GM18520 (cell line): ENCODE measurements at regions not wholly inside any gene's neighbourhood (a gene's known extent, or its start where the extent isn't known, plus 50 kb on each side); places are given as distances from the start of the nearest gene placed in this dataset.

ENCODE experiments used
- ATAC-seq: cut with Tn5 transposase; IDR thresholded peaks from one replicate; pipeline ENCODE4 v1.9.1; 2021; ENCODE audit not compliant: unreplicated experiment

DNA sequence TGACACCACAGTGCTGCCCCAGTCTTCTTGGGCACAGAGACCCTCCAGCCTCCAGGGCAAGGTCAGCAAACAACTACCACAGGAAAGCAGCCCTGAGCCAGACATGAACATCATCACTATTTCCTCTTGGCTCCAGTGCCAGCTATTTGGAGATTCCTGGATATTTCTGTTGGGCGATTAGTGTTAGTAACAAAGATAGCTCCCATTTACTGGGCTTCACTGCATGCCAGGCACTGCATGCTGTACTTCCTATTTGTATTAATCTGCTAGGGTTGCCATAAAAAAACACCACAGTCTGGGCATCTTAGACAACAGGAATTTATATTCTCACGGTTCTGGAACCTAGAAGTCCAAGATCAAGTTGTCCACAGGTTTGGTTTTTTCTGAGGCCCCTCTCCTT lies 255.1 kb upstream of the STT3B start:
- no peak for ATAC-seq

DNA sequence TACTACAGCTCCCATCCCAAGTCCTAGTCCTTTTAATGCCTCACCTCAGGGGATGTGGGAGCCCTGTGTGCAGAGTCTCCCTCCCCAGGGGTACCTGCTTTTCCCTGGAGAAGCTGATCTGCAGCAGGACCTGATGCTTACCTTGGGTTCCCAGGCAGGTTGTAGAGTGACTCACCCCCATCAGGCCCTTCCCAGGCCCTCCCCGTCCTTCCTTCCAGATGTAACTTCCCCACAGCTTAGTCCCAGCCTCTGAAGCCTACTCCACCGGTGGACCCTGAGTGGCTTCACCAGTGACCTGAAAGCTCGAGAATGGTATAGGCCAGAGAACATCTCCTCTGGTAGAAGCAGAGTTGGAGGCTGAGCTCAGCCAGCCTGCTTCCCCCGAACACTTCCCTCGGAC lies 254.2 kb upstream of the STT3B start:
- no peak for ATAC-seq

DNA sequence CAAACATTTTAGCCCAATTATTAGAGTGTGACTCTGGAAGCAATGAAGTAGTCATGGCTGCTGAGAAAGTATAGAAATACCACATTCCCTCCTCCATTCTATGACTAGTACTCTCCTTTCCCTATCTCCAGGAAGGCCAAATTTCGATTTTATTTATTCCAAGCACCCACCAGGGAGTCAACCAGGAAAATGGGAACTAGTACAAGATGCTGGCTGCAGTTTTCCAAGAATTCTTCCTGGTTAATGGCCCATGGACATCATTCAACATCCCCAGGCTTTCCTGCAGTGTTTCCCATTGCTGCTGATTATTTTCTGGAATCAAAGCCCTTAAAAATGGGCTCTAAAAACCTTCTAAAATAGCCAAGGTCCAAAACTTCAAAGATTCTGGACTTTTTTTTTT lies 247.9 kb upstream of the STT3B start:
- ATAC-seq: no peak

DNA sequence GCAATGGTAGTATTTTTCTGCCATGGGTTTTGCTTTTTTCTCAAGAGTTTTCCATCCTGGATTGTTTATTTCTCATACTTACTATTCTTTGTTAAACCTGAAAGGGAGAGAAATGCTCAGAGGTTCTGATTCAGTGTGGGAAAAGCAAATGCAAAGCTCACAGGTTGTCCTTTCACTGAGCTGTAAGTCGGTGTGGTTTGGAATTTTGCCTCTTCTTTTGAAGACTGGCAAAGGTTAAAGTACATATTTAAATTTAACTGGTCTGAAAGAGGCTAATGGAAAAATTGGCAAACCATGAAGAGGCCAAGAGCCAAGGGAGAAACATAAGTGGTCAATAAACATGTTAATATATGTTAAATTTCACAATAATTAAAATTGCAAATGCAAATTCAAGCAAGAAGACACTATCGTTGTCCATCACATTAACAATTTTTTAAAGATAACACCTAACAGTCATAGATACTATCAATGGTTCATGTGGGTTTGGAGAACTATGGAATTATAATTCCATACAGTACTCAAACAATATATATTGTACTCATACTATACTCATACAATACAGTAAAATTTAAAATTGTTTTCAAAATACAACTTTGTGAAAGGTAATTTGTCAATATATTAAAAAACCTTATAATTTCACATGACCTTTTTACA lies 246.8 kb upstream of the STT3B start:
- ATAC-seq: no peak

DNA sequence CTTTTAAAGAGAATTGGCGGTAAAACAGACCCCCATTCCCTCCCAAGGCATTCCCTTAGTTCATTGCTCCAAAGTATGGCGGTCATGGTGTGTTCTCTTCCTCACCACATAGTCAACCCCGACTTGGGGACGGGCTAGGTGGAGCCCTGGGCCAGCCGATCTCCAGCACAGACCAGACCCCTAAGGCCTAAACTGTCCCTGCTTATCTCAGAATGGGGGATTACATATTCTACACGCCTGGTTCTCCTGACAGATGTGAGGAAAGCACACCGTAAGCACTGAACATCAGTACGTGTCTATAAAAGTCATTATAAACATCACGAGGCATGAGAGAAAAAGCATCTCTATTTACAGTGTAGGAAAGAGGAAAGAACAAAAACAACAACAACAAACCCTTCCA lies 244.5 kb upstream of the STT3B start:
- ATAC-seq: no peak

DNA sequence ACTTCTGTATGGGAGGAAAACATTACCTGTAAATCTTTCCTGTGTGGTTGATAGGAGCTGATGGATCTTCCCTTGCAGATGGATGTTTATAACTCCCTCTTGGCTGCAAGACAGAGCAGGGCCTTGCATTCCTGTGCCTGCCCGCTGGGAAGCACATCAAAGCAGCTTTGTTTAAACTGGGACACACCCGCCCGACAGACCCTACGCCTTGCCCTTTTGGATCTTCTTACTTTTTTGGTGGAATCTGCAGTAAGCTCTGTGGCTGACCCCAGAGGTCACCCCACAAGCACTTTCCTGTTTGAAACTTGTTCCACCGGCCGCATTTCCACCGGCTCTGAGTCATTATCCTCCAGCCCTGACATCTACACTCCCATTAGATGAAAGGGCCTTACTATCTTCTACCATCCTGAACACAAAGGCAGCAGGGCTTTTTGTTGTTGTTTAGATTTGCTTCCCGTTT lies 244.1 kb upstream of the STT3B start:
- ATAC-seq: no peak

DNA sequence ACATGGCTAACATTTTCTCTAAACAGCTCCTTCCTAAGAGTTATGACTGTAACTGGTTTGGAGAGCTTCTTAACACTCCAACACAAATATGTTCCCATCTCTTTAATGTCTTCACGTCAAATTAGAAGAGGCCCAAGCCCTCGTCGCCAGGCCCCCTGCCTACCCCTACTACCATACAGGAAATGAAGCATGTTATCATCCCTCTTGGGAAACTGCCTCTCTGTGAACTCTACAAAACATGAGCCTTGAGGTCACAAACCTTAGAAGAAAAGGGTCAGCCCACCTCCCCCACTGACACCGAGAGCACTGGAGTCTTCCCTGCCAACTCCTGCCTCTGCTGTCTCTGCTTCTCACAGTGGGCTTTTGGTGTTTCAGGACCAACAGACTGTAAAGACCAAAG lies 243.1 kb upstream of the STT3B start:
- no peak for ATAC-seq

DNA sequence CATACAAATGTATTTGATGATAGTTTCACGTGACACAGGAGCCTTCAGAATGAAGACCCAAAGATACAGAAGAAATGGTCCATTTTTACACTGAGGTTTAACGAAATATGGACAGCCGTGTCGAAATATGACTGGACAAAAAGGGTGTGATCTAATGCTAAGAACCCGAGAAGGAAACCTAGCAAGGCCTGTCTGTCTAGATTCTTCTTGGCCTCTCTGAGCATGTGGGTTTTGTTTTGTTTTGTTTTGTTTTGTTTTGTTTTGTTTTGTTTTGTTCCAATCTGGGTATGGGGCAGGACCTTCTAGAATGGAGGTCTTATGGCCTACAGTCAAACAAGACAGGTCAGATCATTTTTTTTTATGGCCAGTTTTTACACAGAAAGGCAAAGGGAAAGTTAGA lies 242.7 kb upstream of the STT3B start:
- no peak for ATAC-seq

DNA sequence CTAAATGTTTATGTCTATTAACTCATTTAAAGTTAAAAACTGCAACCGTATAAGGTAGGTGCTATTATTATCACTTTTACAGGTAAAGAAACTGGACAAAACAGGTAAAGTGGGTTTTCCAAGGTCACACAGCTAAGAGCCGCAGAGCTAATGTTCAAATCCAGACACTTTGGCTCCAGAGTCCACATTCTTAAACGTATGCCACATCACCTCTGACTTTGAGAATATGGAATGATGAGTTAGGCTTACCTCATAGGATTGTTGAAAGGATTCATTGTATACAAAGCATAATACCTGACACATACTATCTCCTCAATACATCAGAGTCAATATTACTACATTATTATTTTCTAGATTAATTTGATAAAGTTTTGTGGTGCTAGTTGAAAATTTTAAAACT lies 240.9 kb upstream of the STT3B start:
- ATAC-seq: no peak

DNA sequence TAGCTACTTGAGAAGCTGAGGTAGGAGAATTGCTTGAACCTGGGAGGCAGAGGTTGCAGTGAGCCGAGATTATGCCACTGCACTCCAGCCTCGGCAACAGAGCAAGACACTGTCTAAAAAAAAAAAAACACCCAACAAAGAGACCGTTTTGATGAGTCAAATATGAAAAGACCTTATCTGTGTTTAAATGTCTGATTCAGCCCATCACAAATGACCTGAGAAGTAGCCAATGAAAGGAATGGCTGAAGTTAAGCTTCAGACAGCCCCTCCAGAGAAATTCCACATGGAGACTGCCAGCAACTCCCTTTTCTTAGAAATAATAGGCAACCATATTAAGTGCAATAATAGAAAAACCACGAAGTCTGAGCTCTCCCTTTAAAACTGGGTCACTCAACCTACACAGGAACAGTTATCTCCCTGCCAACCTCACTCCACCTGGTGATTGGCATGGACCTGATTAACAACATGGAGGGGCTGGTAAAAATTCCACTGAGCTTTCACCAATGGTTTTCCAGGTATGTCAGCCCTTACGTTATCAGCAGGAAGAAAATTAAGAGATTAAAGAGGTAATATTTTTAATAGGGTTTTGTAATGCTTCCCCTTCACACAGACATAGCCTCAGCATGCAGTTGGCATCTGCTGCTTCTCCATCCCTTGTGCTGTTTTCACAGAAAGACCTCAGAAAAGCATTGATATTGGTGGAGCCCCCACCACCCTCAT lies 238.1 kb upstream of the STT3B start:
- no peak for ATAC-seq

DNA sequence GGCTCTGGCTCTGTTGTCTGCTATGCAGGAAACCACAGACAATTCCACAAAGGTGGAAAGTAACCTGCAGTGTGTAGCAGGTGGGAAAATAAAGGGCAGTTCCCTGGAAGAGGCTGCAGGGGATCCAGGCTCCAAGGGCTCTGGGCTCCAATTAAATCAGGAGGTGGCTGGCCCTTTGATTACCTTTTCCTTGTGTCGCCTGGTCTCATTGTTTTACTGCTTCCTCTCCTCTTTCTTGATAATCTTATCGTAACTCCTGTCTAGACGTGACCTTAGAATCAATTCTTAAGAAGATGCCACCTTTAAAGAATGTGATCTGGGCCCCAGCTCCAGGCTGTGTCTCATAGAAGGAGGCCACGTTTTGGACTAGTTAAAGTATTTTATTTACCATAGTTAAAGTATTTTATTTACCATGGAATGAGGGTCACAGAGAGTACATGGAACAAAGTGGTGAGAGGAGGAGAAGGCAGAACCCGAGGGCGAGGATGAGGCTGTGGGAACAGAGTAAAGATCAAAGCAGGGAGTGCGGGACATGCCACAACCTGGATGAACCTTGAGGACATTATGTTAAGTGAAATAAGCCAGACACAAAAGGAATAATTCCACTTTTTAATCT lies 237.5 kb upstream of the STT3B start:
- ATAC-seq: no peak

DNA sequence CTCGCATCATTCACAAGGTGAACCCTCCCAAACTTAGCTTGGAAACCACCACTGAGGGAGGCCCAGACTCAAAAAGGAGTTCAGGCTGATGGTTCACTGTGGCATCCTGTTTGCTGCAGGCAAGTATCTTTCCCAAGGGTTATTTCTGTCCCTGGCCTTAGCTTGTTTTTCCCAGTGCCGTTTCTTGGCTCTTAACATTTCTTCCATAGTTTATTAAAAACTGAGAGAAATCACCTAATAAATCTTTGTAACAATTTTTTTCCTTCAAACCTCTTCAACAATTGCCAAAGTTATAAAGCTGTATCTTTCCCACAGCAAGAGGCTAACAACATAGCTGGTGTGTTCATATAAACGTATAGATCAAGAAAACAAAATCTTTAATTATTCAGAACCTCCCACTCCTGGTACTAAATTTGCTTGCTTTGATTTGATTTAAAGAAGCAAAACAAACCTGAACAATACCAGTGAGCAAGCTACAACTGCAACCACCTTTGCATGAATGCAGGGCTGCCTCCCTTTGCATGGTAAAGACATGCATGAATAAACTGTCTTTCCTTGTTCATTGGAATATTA lies 234.9 kb upstream of the STT3B start:
- ATAC-seq: no peak

DNA sequence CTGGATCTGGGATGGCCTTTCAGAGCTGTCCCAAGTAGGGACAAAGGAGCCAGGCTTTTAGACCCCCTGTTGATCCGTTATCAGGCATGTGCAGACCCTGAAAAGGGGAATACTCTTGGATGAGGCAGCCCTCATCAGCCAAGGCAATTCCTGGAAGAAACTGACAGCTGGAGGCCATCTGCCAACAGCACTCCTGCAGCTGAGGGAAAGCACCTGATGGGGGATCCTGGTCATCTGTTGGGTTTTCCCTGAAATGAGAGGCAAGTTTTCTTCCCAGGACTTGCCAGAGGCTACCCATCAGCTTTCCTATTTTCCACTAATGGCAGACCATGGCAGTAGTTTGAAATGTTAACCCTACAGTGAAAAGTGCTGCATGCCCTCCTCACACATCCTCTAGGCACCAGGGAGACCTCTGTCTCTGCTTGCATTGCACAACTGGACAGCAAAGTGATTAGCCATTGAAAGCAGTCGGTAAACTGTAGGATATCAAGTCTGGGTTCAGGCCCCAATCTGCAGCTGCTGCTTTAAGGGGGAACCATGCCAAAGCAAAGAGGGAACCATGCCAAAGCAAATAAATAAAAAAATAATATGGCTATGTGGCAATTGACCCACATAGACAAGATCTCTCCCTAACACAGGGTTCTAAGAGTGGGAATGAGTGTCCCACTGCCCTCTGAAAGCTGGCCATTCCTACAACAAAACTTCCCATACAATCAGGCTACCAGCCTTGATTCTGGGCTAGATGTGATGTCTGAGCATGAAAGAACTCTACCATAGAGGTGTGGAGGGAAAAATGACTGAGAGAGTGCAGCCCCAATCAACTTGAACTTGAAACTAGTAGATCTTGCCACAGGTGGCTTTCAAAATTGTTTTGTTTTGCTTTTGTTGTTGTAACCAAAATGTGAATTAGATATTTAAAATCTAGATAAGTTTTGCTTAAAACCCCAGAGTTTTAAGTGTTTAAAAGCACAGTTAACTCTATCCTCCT lies 232.0 kb upstream of the STT3B start:
- ATAC-seq: no peak

DNA sequence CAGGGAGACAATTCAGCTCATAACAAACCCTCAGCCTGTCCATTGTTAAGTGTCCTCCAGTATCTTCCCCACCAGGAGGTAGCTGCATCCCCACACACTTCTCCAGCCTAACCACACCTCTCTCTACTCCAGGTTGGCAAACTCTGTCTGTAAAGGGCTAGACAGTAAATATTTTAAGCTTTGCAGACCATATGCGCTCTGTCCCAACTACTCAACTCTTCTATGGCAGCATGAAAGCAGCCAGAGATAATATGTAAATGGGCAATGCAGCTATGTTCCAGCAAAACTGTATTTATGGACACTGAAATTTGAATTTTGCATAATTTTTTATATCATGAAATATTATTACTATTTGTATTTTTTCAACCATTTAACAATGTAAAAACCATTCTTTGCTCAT lies 230.4 kb upstream of the STT3B start:
- no peak for ATAC-seq

DNA sequence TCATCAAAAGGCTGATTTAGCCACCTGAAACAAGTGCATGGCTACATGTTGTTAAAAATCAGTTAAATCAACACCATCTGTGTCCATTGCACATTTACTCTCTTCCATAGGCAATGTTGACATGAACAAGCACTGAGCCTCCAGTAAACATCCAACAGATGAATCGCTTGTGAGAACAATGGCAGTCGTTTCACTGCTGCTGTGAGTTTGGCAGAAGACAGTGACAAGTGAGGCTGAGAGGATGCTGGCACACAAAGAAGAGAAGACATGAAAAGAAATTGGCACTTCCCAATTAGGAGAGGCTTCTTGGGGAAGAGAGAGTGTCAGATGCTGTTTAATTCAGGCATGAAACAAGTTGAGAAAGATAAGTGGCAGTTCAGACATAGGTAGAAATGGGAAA lies 227.4 kb upstream of the STT3B start:
- no peak for ATAC-seq

DNA sequence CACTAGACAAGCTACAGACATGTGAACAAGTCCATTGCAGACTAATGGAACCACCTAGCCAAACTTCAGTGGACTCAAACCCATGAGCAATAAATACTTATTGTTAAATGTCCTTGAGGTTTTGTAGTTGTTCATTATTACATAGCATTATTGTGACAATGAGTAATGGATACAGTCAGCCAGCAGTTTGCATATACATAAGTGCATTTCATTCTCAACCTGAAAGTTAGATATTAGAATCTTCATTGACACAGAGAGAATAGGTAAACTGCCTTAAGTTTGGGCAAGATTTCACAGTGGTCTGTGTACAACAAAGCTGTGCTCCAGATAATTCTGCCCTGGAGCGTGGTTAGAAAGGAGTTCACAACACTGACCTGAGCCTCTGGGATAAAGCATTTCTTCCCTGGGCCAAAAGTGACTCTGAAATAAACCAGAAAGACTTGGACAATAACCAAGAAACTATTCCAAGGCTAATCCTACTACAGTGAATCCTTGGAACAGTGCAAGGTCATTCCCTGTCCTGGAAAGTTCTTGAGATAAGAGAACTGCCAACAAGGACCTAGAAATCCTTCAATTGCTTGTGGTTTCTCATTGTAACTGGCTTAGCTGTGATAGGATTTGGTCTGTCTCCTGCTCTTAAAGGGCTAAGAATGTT lies 225.5 kb upstream of the STT3B start:
- ATAC-seq: no peak

DNA sequence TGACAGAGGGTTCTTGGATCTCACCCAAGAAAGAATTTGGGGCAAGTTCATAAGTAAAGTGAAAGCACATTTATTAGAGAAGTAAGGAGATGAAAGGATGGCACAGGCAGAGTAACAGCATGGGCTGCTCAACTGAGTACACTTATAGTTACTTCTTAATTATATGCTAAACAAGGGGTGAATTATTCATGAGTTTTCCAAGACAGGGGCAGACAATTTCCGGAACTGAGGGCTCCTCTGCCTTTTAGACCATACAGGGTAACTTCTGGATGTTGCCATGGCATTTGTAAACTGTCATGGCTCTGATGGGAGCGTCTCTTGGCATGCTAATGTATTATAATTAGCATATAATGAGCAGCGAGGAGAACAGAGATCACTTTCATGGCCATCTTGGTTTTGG lies 221.2 kb upstream of the STT3B start:
- ATAC-seq: no peak

DNA sequence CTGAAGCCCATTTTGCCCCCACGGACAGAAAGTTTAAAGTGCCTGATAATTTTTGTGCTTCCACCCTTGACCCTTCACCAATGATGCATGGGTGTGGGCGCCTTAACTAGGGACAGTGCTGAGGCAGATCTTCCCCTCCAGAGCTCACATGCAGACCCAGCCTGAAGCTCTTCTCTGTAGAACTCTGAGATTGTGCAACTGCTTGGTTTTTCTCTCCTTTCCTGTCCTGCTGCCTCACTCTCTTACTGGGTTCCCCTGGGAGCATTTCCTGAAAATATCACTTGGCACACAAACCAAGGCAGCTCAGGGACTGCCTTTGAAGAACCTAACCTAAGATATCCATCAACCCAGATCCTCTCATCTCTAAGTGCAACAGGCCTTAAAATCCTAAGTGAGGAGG lies 220.3 kb upstream of the STT3B start:
- ATAC-seq: no peak

DNA sequence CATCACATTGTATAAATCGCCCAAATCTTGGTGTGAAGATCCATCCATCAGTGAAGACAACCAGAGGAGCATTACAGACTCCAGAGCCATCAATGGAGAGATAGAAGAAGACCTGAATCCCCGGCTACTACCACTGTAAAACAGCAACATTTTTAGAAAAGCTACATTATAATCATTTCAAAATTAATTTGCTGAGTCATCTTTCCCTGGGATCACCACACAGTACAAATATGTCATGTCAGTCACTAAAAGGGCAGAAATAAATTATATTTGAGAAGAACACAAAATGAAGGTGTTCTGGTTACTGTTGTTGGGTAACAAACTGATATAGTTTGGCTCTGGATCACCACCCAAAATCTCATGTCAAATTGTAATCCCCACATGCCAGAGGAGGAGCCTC lies 218.5 kb upstream of the STT3B start:
- ATAC-seq: no peak

DNA sequence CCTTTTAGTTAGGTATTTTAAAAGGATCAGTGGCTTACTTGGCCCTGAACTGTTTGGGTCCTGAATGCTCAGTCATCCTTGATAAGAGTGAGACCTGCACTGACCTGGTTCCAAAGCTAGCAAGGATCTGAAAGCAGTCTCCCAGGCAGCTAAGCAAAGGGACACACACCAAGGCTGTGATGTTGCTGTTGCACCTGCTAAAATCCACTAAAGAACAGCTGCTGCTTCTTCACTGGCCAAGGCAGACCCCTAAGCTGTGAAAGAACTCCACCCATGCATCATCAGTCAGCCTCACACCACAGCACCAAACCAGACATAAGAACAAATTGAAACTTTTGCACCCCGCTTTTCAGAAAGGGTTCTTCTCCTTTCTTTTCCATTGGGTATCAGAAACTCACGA lies 213.4 kb upstream of the STT3B start:
- no peak for ATAC-seq
